ENCODE measurements at regions not wholly inside any gene's neighbourhood (a gene's known extent, or its start where the extent isn't known, plus 50 kb on each side); places are given as distances from the start of the nearest gene placed in this dataset.

DNA sequence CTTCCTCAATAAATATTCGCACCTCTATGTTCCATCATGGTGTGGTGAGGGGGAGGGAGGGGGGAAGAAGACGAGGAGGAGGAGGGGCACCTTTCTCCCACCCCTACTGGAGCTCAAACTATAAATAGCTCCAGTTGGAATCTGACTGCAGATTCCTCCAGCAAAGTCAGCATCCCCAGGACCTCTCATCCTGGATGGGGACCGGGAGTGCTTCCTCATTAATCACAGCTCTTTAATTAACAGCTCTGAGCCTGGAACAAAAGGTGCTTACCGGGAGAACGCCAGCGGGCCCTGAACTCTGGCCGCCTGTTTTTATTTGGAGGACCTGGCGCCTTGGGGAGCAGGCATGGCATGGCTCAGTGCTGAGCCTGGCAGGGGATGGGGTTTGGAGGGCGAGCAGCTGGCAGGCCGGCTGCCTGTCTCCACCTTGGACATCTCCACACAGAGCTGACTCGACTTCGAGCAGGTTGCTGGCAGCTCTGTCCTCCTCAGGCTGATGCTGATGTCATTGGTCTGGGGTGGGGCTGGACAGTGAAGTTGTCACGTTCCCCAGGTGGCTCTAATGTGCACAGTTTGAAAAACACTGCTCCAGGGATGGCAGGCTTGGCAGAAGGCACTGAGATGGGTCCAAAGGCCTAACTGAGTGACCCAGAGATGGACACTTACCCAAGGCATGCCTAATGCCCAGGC is 180.4 kb downstream of the DHX35 start:
- no peaks in the 10 kb centered on the region for H3K36me3 Mint-ChIP-seq (ENCODE audit: low read depth)
- no peak overlapping the region for H3K4me3 Mint-ChIP-seq
- peaks cover 9% of the 10 kb centered on the region for H3K27me3 Mint-ChIP-seq

DNA sequence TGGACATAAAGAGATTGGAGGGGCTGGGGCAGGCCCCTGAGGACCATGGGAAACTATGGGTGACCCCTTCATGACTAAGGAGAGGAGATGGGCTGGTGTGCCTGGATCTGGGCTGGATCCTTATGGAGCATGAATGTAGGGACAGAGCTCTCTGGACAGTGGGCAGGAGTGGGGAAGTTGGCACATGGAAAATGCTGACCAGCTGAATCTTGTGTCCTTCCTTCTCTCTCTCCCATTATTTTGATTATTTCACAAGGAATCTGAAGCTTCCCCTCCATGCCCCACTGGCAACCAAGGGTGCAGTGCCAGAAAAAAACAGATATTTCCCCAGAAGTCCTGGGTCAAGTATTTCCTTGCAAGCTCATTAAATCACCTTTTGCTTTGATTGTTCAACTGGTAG is 175.2 kb downstream of the DHX35 start:
- H3K4me3 Mint-ChIP-seq: no peak overlapping the region
- no peaks in the 10 kb centered on the region for H3K36me3 Mint-ChIP-seq (ENCODE audit: low read depth)
- no peaks in the 10 kb centered on the region for H3K4me1 Mint-ChIP-seq (ENCODE audit: low read depth)
- H3K9me3 Mint-ChIP-seq: no peaks in the 10 kb centered on the region
- H3K27ac Mint-ChIP-seq: no peak overlapping the region
- DNase-seq: no peak
- peaks cover 5% of the 10 kb centered on the region for H3K27me3 Mint-ChIP-seq

More for the DNA sequence above, 180.4 kb downstream of the DHX35 start:
- Mint-ChIP-seq H3K9me3 (peaks cover 2% of the 10 kb centered on the region), H3K27ac (no peak overlapping the region), H3K4me1 (ENCODE audit: low read depth) (no peaks in the 10 kb centered on the region)
- DNase-seq: no peak

DNA sequence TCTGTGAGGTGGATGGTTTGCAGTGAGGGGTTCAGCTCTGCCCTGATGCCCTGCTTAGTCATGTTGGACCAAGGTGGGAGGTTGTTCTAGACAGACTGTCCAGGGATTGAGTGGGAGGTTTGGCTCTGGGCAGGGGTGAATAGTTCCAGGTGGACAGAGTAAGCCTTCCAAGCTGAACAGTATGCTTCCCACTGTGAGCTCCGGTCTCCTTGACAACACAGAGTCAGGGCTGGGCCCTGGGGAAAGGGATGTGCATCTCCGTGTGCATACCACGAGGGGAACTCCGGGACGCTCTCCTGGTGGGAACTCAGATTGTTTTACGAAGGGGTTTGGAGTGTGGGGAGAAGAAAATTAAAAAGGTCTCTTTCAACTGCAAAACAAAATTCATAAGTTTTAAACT is 174.7 kb downstream of the DHX35 start:
- Mint-ChIP-seq H3K9me3 (no peaks in the 10 kb centered on the region), H3K27ac (no peak overlapping the region), H3K36me3 (ENCODE audit: low read depth) (no peaks in the 10 kb centered on the region), H3K27me3 (peaks cover 5% of the 10 kb centered on the region), H3K4me3 (no peak overlapping the region), H3K4me1 (ENCODE audit: low read depth) (no peaks in the 10 kb centered on the region)
- no peak for DNase-seq

DNA sequence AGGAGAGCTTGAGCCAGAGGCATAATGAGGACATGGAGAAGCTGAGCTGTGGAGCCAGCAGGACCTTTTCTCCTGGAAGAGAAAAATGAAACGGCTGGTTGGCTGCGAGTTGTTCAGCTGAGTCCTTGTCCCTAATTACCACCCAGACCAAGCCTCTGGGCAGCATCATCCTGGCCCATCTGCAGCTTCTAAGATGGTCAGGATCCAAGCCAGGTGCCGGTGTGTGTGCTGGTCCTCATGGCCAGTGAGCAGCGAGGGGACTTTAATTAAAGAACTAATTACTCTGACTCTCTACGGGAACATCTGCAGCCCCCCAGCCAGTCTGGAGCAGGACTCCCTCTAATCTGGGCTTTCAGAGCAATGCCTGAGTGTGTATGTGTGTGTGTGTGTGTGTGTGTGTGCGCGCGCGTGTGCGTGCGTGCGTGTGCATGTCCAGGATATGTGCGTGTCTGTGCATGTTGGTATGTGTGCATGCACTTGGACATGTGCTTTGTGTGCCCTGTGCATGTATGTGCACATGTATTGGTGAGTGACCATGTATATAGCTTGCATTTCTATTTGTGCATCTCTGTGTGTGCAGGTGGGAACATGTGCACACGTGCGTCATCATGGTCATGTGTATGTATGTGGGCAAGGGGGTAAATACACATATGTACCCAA is 173.9 kb downstream of the DHX35 start:
- Mint-ChIP-seq H3K27ac (no peak overlapping the region), H3K4me3 (no peak overlapping the region), H3K36me3 (ENCODE audit: low read depth) (no peaks in the 10 kb centered on the region), H3K4me1 (ENCODE audit: low read depth) (no peaks in the 10 kb centered on the region), H3K27me3 (peaks cover 5% of the 10 kb centered on the region), H3K9me3 (no peaks in the 10 kb centered on the region)
- DNase-seq: no peak

DNA sequence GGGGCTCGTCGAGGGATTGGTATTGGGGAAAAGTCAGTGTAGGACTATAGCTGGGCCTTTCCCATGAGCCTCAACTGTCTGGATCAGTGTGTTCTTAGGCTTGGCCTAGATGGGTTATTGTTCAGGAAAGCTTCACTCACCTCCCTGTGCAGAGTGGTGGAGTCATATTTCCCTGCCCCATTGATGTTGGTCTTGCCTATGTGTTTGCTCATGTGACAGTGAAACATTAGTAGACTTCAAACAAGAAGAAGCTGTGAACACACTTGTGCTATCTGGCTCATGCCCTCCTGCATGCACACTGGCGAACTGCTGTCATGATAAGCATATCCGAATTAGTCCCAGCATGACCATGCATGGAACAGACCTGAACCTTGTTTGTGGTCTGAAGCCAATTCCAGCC is 171.1 kb downstream of the DHX35 start:
- Mint-ChIP-seq H3K4me1 (ENCODE audit: low read depth) (no peaks in the 10 kb centered on the region), H3K36me3 (ENCODE audit: low read depth) (no peaks in the 10 kb centered on the region), H3K9me3 (no peaks in the 10 kb centered on the region), H3K4me3 (no peak overlapping the region), H3K27ac (no peak overlapping the region), H3K27me3 (no peaks in the 10 kb centered on the region)
- DNase-seq: no peak

DNA sequence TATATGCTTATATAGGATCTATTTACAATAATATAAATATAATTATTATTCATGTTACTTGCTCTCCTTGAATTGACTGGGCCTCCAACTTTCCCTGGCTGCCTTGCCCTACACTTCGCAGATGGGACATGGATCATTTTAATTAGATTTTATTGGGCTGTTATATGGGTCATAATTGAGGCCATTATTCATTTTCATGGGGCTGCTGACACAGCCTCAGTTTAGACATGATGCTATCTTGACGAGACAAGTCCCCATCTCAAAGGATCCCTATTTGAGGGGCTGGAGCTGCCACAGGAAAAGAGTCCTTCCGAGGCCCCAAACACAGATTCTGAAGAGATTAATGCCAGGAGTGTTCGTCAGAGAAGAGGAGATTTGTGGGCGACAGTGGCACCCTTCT is 170.4 kb downstream of the DHX35 start:
- Mint-ChIP-seq H3K27me3 (no peaks in the 10 kb centered on the region), H3K27ac (no peak overlapping the region), H3K9me3 (no peaks in the 10 kb centered on the region), H3K4me1 (ENCODE audit: low read depth) (no peaks in the 10 kb centered on the region), H3K36me3 (ENCODE audit: low read depth) (no peaks in the 10 kb centered on the region), H3K4me3 (no peak overlapping the region)
- DNase-seq: no peak

DNA sequence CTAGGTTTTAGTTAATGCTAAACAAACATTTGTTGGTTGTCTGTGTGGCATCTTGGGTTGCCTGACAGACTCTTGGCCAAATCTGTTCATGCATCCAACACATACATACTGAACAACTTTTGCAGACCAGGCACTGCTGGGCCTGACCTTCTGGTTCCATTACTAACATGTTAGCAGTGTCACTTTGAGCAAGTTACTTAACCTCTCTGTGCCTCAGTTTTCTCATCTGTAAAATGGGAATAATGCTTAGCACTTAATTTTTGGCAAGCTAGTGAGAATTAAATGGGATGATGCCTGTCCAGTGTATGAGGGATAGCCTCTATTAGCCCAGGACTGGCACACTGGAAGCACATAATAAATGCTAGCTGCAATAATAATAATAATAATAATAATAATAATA is 169.9 kb downstream of the DHX35 start:
- H3K36me3 Mint-ChIP-seq (ENCODE audit: low read depth): no peaks in the 10 kb centered on the region
- no peak for DNase-seq

DNA sequence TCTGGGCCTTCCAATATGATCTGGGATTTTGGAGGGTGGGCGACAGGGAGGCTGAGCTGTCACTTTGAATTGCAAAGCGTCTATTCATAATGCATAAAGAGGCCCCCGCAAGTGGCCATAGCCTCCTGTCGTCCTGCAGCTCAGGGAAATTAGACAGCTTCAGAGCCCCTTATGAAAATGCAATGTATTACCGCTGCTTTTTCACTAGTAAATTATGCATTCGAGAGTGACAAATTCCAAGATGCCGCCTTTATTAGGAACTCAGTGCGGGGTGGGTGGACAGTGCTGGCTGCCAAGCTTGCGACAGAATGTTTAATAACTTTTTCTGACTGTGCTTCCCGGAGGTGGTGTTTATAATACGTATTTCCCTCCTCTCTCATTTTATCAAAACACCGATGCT is 168.5 kb downstream of the DHX35 start:
- Mint-ChIP-seq H3K36me3 (ENCODE audit: low read depth) (no peaks in the 10 kb centered on the region), H3K27me3 (no peaks in the 10 kb centered on the region), H3K4me1 (ENCODE audit: low read depth) (no peaks in the 10 kb centered on the region), H3K4me3 (no peak overlapping the region), H3K27ac (no peak overlapping the region), H3K9me3 (no peaks in the 10 kb centered on the region)
- no peak for DNase-seq

More for the DNA sequence above, 169.9 kb downstream of the DHX35 start:
- Mint-ChIP-seq H3K4me3 (no peak overlapping the region), H3K27ac (no peak overlapping the region), H3K9me3 (no peaks in the 10 kb centered on the region), H3K4me1 (ENCODE audit: low read depth) (no peaks in the 10 kb centered on the region), H3K27me3 (no peaks in the 10 kb centered on the region)

DNA sequence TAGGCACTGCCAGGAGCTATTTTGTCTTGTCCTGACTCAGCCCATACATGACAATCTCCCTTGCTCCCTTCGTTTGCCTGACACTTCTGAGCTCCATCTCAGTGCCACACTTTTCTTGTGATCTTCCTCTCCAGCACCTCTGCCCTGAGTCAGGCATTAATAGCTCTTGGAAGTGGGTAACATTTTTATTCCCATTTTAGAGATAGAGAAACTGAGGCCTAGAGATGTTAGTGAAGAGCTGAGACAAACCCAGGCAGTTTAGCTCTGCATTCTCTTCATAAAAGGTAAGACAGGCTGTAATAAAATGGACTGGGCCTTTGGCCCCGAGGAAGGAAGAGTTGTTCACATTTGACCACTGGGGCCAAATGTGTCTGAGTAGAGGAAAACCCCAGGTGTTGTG is 167.4 kb downstream of the DHX35 start:
- no peaks in the 10 kb centered on the region for H3K4me1 Mint-ChIP-seq (ENCODE audit: low read depth)
- H3K4me3 Mint-ChIP-seq: no peak overlapping the region
- H3K27me3 Mint-ChIP-seq: no peaks in the 10 kb centered on the region
- no peak for DNase-seq
- no peaks in the 10 kb centered on the region for H3K9me3 Mint-ChIP-seq
- H3K27ac Mint-ChIP-seq: no peak overlapping the region
- no peaks in the 10 kb centered on the region for H3K36me3 Mint-ChIP-seq (ENCODE audit: low read depth)

DNA sequence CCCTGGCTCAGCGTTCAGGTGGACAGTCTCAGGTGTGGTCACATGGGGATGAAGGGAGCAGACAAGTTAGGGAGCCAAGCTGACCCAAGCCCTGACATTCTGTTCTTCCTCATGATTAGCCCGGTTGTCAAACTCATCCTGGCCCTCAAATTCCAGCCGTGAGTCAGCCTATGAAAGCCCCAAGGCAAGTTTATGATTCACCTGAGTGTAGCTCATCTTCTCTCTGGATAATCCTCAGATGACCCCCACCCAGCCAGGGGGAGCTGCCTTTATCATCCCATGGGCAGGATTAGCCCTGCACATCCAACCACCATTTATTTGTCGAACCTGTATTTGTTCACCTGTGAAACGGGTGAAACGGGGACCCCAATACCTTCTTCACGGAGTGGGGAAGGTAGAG is 161.9 kb downstream of the DHX35 start:
- no peak overlapping the region for H3K4me3 Mint-ChIP-seq
- no peak for DNase-seq
- peaks cover 25% of the 10 kb centered on the region for H3K27me3 Mint-ChIP-seq
- H3K36me3 Mint-ChIP-seq (ENCODE audit: low read depth): no peaks in the 10 kb centered on the region
- no peaks in the 10 kb centered on the region for H3K4me1 Mint-ChIP-seq (ENCODE audit: low read depth)
- H3K27ac Mint-ChIP-seq: no peak overlapping the region
- H3K9me3 Mint-ChIP-seq: no peaks in the 10 kb centered on the region

DNA sequence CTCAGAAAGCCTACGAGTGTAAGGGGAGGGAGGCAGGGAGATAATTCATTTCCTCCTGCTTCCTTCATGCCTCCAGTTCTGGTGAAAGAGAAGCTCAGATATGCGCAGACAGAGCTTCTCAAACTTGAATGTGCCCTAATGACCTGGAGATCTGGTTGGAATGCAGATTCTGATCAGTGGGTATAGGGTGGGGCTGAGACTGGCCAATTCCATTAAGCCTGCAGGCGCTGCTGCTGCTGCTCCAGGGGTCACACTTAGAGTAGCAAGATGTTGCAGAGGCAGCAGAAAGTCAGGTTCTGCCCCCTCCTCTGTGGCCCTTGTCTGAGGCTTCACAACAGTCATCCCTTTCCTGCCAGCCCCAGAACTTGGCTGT is 161.0 kb downstream of the DHX35 start:
- no peaks in the 10 kb centered on the region for H3K9me3 Mint-ChIP-seq
- no peaks in the 10 kb centered on the region for H3K36me3 Mint-ChIP-seq (ENCODE audit: low read depth)
- H3K4me1 Mint-ChIP-seq (ENCODE audit: low read depth): no peaks in the 10 kb centered on the region
- peaks cover 32% of the 10 kb centered on the region for H3K27me3 Mint-ChIP-seq
- no peak for DNase-seq
- no peak overlapping the region for H3K27ac Mint-ChIP-seq
- H3K4me3 Mint-ChIP-seq: no peak overlapping the region

DNA sequence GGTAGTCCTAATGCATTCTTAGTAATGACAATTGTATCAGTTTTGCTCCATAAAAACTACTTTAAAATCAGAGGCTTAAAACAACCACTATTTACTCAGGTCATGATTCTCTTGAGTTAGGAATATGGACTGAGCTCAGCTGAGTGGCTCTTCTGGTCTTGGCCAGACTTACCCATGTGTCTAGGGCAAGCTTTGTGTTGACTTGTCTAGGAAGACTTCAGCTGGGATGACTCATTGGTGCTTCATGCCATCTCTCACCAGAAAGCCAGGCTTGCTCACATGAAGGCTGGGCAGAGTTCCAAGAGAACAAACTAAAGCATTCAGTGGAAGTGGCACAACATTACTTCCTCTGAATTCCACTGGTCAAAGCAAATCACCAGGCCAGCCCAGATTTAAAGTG is 155.3 kb downstream of the DHX35 start:
- Mint-ChIP-seq H3K27me3 (peaks cover 58% of the 10 kb centered on the region), H3K4me1 (ENCODE audit: low read depth) (no peaks in the 10 kb centered on the region), H3K36me3 (ENCODE audit: low read depth) (no peaks in the 10 kb centered on the region), H3K27ac (no peak overlapping the region), H3K9me3 (no peaks in the 10 kb centered on the region), H3K4me3 (no peak overlapping the region)
- no peak for DNase-seq

DNA sequence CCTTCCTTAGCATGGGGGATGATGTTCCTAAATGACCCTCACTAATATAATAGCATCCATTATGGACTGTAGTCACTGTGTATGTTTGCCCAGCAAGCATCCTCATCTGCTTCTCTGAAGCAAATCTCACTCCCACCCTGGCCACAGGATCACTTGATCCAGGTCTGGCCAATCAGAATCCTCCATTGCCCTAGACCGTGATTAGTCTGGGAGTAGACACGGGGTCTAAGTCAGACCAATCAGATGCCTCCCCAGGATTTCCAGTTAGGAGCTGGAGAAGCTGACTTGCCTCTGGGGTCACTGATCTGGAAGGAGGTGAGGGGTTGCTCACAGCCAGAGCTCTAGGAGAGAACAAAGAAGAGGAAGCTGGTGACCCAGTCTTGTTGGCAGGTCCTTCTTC is 153.9 kb downstream of the DHX35 start:
- Mint-ChIP-seq H3K4me3 (no peak overlapping the region), H3K9me3 (no peaks in the 10 kb centered on the region), H3K36me3 (ENCODE audit: low read depth) (no peaks in the 10 kb centered on the region), H3K4me1 (ENCODE audit: low read depth) (no peaks in the 10 kb centered on the region), H3K27ac (no peak overlapping the region), H3K27me3 (peaks cover 64% of the 10 kb centered on the region)
- no peak for DNase-seq

DNA sequence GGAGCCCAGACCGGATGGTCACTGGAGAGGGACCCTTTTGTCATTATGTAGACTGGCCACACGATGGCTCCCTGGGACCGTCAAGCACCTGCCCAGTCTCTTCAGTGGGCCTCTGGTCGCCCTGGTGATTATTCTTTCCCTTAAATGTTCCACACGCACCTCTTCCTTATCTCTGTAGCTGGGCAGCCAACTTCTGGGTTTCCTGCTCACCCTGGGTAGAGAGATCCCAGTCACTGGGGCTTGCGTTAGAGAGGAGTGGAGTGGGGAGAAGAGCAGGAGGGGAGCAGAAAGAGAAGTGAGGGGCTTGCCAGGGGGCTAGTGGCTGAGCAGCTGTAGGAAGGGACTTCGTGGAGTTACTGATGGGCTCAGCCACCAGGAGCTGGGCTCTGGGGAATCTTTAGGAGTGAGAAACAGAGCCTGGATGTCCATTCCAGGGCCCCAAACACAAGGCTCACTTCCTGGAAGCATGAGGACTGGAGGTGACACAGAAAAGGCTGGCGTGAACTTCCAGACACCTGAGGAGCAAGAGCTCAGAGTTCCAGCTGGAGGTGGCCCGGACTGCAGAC is 150.1 kb downstream of the DHX35 start:
- no peak overlapping the region for H3K4me3 Mint-ChIP-seq
- no peaks in the 10 kb centered on the region for H3K36me3 Mint-ChIP-seq (ENCODE audit: low read depth)
- no peaks in the 10 kb centered on the region for H3K4me1 Mint-ChIP-seq (ENCODE audit: low read depth)
- H3K9me3 Mint-ChIP-seq: no peaks in the 10 kb centered on the region
- DNase-seq: no peak
- H3K27me3 Mint-ChIP-seq: peaks cover 57% of the 10 kb centered on the region
- H3K27ac Mint-ChIP-seq: no peak overlapping the region

DNA sequence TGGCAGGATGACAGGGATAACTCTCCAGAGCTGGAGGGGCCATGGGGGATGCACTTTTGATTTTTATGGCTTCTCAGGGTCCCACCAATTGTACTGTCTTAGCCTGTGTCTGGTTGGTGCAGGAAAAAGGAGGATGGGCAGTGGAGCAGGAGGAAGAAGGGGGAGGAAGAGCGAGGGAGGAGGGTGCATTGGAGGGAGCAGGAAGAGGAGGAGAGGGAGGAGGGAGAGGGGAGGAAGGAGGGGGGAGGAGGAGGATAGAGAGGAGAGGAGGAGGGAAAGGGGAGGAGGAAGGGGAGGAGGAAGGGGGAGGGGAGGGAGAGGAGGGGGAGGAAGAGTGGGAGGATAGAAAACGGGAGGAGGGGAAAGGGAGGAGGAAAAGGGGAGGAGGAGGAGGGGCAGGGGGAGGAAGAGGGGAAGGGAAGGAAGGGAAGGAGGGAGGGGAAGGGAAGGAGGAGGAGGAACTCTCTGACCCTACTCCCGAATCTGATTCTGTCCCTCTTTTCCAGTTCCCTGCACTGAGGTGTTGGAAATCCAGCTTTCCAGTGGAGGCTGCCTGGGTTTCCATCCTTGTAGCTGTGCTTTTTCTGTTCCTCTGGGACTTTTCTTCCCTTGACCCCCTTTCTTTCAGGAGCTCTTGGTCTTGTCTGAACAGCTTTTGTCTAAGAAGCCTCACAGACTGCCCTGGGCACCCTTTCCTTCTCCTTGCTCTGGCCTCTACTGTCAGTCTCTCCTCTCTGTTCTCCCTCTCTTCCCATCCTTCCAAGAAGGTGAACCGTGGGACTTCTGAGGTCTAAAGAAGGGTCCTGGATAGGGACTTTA is 149.4 kb downstream of the DHX35 start:
- H3K4me3 Mint-ChIP-seq: no peak overlapping the region
- H3K27me3 Mint-ChIP-seq: peaks cover 53% of the 10 kb centered on the region

More for the DNA sequence above, 149.4 kb downstream of the DHX35 start:
- Mint-ChIP-seq H3K4me1 (ENCODE audit: low read depth) (no peaks in the 10 kb centered on the region), H3K27ac (no peak overlapping the region), H3K36me3 (ENCODE audit: low read depth) (no peaks in the 10 kb centered on the region), H3K9me3 (no peaks in the 10 kb centered on the region)
- no peak for DNase-seq
